ENCODE measurements at regions not wholly inside any gene's neighbourhood (a gene's known extent, or its start where the extent isn't known, plus 50 kb on each side); places are given as distances from the start of the nearest gene placed in this dataset.
"Not testable (repeated sequence)": the region's sequence is repeated elsewhere in the genome, so short reads cannot be mapped to it uniquely, and the experiment has no call there.

DNA sequence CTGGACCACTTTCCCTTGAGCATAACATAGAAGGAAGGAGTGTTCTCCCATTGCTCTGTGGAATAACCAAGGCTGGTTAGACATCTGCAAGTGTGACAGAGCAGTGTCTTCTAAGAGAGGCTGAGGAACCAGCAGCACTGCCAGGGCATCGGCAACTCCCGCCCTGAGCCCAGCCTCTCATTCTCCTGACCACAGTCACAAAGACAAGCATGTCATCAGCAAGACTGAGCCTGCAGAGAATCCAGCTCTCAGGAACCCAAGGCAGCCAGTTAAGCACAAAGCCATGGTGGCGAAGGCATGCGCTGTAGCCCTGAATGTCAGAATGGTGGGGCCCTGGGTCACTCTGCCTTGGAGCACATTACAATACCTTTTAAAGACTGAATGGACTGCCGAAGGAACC is 253.9 kb downstream of the AGTPBP1 start:
- DNase-seq, result no peak

- no peak for DNase-seq
Observed at GRCh38 chr9:85484235-85484634, 257.5 kb downstream of the AGTPBP1 start.

DNA sequence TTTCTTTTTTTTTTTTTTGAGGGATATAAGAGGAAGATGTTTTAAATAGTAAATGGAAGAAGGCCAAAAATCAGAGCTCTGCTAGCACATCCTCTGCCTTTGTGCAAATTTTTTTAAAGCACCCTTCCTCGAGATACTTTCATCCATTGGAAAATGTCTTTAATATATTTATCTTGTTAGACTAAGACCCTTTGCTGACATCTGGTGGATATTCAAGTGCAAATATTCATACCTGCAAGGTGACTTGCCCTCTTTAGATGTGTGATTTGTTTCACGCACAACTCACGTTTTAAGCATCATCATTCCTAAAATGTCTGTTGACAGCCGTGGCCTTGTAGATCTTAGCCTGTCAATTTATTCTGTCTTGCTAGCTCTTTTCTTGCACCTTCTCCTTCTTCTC is 258.5 kb downstream of the AGTPBP1 start:
- DNase-seq, result no peak

- DNase-seq, result no peak
Observed at GRCh38 chr9:85479305-85479704, 262.4 kb downstream of the AGTPBP1 start.

GRCh38 chr9:85478847-85479246 is 262.9 kb downstream of the AGTPBP1 start:
- no peak for DNase-seq

- not testable (repeated sequence) for DNase-seq
Observed at GRCh38 chr9:85474896-85475295, 266.9 kb downstream of the AGTPBP1 start.

DNA sequence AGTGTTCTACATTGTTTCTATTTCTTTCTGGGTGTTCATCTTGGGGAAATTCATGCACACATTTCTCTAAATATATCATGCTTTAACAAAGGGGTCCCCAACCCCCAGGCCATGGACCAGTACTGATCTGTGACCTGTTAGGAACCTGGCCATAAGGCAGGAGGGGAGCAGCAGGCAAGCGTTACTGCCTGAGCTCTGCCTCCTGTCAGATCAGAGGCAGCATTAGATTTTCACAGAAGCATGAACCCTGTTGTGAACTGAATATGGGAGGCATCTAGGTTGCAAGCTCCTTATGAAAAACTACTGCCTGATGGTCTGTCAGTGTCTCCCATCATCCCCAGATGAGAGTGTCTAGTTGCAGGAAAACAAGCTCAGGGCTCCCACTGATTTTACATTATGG is 270.0 kb downstream of the AGTPBP1 start:
- no peak for DNase-seq

GRCh38 chr9:85469041-85469440 is 272.7 kb downstream of the AGTPBP1 start:
- DNase-seq, result no peak

DNA sequence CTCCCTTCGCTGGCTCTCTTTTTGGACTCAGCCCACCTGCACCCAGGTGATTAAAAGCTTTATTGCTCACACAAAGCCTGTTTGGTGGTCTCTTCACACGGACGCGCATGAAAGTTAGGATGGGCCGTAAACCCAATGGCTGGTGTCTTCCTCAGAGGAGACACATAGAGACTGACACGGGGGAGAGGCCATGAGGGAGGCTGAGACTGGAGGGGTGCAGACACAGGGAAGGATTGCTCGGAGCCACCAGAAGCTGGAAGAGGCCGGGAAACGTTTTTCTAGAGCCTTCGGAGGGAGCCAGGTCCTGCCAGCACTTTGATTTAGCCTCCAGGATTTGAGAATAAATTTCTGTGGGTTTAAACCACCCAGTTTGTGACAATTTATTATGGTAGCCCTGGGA is 274.9 kb downstream of the AGTPBP1 start:
- no peak for DNase-seq

- DNase-seq, result not testable (repeated sequence)
Observed at GRCh38 chr9:85458114-85458864, 283.5 kb downstream of the AGTPBP1 start.

DNA sequence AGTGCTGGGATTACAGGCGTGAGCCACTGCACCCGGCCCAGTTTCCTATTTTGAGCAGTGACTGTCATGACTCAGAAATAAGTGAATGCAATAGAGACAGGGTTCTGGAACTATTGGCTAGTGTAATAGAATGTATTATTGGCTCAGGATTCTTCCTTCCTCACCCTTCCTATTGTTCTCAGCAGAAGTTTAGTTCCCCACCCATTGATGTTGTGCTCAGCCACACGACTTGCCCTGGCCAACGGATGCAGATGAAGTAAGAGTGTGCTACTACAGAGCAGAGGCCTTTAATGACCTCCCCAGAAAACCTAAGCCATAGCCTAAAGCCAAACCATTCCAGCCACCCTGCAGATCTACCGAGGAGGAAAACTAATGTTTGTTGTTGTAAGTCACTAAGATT is 287.9 kb downstream of the AGTPBP1 start:
- no peak for DNase-seq

DNA sequence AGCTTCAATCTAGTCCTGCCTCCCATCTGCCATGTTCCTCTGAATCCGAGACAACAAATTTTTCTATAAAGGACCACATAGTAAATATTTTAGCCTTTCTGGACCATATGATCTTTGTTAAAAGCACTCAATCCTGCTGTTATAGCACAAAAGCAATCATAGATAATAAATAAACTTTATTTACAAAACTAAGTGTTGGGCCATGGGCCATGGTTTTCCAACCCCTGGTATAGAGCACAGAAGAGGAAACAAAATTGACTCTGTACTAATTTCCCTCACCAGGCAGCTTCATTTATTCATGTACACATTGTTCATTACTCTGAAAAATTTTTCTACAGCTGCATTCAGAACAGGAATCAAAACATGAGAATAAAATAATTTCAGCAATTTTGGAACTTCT is 288.9 kb downstream of the AGTPBP1 start:
- DNase-seq, result no peak

DNA sequence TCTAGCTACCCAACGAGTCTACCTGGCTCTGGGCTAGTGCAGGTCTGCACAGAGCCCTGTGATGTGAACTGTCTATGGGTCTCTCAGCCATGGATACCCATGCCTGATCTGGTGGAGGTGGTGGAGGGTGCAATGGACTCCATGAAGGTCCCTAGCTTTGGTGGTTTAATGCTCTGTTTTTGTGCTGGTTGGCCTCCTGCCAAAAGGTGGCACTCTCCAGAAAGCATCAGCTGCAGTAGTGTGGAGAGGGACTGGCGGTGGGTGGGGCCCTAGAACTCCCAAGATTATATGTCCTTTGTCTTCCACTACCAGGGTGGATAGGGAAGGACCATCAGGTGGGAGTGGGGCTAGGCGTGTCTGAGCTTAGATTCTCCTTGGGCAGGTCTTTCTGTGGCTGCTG is 290.1 kb downstream of the AGTPBP1 start:
- DNase-seq, result no peak

GRCh38 chr9:85445887-85446286 is 295.9 kb downstream of the AGTPBP1 start:
- no peak for DNase-seq

DNA sequence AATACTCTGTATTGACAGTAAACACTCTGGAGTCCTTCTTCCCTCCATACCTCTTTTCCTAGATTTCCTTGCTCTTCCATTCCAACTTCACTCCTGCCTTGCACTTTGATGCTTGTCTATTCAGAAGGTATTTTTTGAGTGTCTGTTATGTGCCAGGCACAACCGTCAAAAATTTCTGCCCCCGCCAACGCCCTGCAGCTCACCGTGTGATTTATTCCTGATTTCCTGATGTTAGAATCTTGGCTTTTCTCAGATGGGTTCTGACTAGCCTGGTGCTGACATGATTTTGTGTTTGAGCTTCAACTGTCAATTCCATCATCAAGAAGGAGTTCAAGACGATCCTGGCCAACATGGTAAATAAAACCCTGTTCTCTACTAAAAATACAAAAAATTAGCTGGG is 297.5 kb downstream of the AGTPBP1 start:
- DNase-seq, result no peak

DNA sequence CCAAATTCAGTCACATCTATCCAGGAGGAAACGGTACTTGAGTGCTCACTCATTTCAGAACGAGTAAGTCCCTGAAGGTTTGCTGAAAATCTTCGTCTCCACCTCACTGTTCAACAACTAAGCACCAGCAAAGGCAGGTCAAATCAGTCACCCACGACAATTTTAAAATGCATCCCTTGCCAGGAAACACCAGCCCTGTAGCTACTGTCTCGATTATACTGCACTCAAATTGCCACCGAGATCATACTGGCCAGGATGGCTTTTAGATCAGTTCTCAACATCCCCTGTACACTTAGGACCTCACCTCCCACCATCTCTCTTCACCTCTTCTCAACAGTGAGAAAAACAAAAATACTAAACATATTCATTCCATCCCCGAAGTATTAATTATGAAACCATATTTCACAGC is 298.6 kb downstream of the AGTPBP1 start:
- no peak for DNase-seq

GRCh38 chr9:85439791-85440190 is 302.0 kb downstream of the AGTPBP1 start:
- DNase-seq, result no peak

GRCh38 chr9:85433956-85434355 is 307.8 kb downstream of the AGTPBP1 start:
- DNase-seq, result not testable (repeated sequence)

DNA sequence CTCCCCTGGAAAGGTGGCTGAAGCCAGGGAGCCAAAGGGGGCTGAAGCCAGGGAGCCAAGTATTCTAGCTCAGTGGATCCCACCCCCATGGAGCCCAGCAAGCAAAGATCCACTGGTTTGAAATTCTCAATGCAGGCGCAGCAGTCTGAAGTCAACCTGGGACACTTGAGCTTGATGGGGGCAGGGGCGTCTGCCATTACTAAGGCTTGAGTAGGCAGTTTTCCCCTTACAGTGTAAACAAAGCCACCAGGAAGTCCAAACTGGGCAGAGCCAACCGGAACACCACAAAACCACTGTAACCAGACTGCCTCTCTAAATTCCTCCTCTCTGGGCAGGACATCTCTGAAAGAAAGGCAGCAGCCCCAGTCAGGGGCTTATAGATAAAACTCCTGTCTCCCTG is 308.2 kb downstream of the AGTPBP1 start:
- not testable (repeated sequence) for DNase-seq

DNA sequence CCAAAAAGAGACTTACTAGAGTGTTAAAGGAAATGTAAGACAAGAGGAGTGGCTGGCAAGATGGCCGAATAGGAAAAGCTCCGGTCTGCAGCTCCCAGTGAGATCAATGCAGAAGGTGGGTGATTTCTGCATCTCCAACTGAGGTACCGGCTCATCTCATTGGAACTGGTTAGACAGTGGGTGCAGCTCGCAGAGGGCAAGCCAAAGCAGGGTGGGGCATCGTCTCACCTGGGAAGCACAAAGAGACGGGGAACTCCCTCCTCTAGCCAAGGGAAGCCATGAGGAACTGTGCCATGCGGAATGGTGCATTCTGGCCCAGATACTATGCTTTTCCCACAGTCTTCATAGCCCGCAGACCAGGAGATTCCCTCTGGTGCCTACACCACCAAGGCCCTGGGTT is 308.7 kb downstream of the AGTPBP1 start:
- no peak for DNase-seq

DNA sequence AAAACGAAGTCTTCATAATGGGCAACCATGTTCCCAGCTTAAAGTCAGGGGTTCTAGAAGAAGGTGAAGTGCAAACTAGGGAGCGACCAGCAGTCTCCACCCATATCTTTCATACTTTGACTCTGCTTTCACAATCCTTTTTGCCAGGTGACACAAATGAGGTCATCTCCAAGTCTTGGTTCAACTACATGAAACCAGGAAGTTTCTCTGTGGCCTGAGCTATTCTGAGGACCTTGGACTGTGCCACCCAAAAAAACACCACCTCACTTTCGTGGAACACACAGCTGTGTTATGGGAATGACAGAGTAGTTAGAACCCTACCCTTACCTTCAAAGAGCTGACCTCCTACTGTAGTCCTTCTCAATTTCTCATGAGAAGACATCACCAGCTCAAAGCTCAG is 309.2 kb downstream of the AGTPBP1 start:
- DNase-seq, result no peak

DNA sequence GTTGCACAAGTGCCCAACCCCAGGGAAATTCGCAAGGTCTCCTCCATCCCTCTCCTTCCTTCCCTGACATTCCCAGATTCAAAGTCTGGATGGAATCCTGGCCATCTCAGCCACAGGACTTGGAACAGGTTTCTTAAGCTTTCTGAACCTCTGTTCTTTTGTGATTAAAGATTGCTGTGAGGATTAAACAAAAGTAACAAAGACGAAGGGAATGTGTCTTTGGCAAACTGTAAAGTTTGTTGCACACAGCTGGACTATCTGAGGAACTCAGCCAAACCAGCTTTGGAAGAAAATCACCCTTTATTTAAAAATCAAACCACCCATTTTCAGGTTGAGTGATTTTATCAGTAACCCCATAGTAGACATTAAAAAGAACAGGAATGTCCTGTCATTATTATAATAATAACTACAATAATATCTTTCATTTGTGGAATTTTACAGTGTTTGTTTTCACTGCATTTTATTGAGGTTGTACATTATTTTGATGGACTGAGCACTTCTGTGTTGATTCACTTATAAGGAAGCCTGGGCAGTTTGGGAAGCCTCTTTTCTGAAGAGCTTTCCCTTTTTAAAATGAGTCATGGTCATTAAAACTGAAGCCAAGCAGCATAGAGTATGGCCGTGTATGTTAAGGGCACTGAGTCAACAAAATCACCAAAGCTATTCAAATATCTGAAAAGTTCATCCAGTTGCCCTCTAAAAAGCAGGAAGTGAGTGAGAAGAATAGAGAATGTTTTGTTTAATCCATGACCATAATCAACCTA is 310.2 kb downstream of the AGTPBP1 start:
- peak; percentile 49 for DNase-seq

DNA sequence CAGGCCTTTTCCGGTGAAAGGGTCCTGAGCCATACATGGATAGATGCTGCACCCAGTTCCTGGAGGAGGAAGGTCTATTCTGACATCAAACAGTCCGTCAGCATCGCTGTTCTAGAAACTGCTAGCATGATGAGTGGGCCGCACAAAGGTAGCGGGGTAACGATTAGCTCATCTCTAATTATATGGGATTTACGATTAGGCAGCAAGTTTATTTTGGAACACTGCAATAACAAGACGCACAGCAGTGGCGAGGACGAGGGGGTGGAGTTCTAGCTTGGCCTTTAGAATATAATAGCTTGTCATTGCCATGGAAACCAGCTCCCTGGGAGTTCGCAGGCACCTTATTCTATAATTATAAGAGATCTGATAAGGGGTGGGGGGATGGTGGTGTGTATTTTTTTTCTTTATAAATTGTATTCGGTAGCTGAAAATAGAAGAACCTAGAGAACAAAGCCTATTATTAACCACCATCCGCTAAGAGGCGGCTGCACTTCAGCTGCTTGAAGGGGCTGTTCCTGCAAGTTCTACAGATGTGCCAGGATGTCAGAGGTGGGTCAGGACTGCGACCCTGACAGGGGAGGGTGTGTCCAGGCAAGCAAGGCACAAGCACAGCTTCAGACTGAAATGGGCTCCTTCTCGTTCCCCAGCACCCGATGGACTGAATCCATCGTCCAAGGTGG is 311.0 kb downstream of the AGTPBP1 start:
- no peak for DNase-seq

DNA sequence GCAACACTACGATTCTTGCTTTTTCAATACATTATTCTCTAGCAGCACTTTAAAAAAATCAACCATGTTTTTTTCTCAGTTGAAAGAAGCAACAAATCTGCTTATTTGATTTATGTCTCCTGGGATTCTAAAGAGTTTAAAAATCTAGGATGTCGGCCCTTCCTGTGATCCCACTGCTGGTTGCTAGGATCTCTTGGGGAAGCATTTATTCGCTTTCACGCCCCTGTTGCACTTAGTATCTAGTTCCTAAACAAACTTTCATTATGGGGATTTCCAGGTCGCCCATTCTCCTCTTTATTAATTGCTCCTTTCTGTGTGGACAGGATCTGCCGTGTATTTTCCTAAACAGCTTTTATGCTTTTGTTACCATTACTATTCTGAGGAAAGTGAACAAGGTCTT is 313.5 kb downstream of the AGTPBP1 start:
- no peak for DNase-seq

Measured in fibroblast of upper back skin (primary cell).